Activated naive CD4-positive, alpha-beta T cell treated with anti-CD3 and anti-CD28 coated beads, Interleukin-2, amount 10 ng/mL, durations not matched to agents 7 days and 5 days (primary cell): ENCODE measurements at regions not wholly inside any gene's neighbourhood (a gene's known extent, or its start where the extent isn't known, plus 50 kb on each side); places are given as distances from the start of the nearest gene placed in this dataset.
"Not testable (repeated sequence)": the region's sequence is repeated elsewhere in the genome, so short reads cannot be mapped to it uniquely, and the experiment has no call there.

ENCODE experiments used
- CTCF ChIA-PET: fragments of 350-600 bp; sonication (Branson Sonifier 250); formaldehyde crosslinking; loops from one replicate; lab custom pipeline; 2021; ENCODE audit warnings: antibody characterized with exemption; lab: Charles Lee
- DNase-seq: peaks from one replicate; pipeline ENCODE4 v3.0.0-alpha.2; 2020
- H3K27ac Mint-ChIP-seq: one replicate; pipeline ENCODE4 v1.8.0; 2021; ENCODE audit warnings: mild to moderate bottlenecking, moderate library complexity, mixed read lengths
- H3K27me3 Mint-ChIP-seq: one replicate; pipeline ENCODE4 v1.8.0; 2021; ENCODE audit warnings: mild to moderate bottlenecking, mixed read lengths
- H3K36me3 Mint-ChIP-seq: one replicate; pipeline ENCODE4 v1.8.0; 2021; ENCODE audit warnings: mixed read lengths
- H3K4me1 Mint-ChIP-seq: one replicate; pipeline ENCODE4 v1.8.0; 2021; ENCODE audit warnings: mixed read lengths
- H3K4me3 Mint-ChIP-seq: one replicate; pipeline ENCODE4 v1.8.0; 2021; ENCODE audit warnings: mild to moderate bottlenecking, moderate library complexity, mixed read lengths
- H3K9me3 Mint-ChIP-seq: one replicate; pipeline ENCODE4 v1.8.0; 2021; ENCODE audit warnings: mixed read lengths

- H3K4me1 Mint-ChIP-seq, result no peaks in the 10 kb centered on the region
- no peaks in the 10 kb centered on the region for H3K36me3 Mint-ChIP-seq
- H3K9me3 Mint-ChIP-seq, result peaks cover 2% of the 10 kb centered on the region
- no peaks in the 10 kb centered on the region for H3K27me3 Mint-ChIP-seq
- CTCF ChIA-PET, result no interaction called here
- H3K27ac Mint-ChIP-seq, result no peak overlapping the region
- no peak for DNase-seq
- H3K4me3 Mint-ChIP-seq, result no peak overlapping the region
These were observed 54.5 kb upstream of the NOX4 start for GRCh38 chr11:89545691-89546090.

DNA sequence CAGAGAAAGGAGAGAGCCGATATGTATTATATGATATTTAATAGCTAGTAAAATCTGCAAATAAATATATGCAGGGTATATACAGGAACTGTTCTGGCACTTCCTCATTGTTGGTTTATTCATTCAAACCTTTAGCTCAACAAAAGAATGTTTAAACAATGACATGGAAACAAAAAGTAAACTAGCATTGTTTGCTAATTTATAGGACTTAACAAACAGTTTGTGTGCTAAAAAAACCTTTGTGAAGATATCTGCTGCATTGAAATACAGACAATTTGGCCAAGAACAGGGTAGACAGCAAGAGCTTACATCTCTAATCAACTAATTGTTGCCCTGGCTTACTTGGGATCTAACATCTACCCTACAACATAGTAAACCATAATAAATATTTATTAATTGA is 64.6 kb upstream of the NOX4 start:
- CTCF ChIA-PET, H3K27me3 Mint-ChIP-seq, H3K4me1 Mint-ChIP-seq, DNase-seq, H3K4me3 Mint-ChIP-seq, H3K36me3 Mint-ChIP-seq, H3K9me3 Mint-ChIP-seq, H3K27ac Mint-ChIP-seq: not testable (repeated sequence)

DNA sequence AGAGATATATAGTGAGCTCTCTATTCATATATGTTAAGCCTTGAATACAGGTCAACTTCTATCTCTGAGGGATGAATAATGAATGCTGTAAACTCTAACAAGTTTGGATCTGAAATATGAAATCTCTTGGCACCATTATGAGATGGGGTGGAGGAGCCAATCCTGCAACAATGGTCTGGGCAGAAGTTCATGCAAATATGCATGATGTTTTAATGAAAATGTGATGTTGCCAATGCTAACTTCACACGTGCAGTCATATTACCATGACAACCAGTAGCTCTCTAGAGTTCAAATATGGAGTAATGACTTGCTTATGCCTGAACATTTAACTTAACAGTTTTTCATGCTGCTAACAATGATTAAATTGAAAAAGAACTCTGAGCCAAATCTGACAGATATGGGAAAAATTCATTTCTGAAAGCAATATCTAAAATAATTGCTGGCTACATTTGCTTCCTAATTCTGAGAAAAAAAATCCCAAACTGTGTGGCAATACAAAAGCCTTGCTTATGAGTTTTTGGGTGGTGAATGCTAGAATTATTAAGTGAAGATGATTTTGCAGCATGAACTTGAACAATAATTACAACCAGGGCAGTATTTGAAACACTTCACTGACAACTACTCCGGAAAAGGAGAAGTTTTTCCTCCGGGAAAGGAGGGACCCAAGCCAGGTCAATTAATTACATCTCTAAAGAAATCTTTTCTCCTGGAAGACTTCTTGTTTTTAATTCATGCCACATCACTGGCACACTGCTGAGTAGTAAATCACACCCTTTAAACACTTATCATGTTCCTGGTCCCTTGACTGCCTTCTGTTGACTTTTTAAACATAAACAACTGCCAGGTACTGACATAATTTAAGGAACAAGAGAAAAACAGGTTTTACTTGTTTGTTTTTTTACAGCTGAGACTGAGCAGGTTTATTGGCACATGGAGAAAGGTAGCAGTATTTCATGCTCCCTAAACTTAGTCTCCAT is 65.8 kb upstream of the NOX4 start:
- H3K9me3 Mint-ChIP-seq, H3K27ac Mint-ChIP-seq, H3K36me3 Mint-ChIP-seq, DNase-seq, CTCF ChIA-PET, H3K4me1 Mint-ChIP-seq, H3K27me3 Mint-ChIP-seq, H3K4me3 Mint-ChIP-seq: not testable (repeated sequence)

- not testable (repeated sequence) for H3K4me3 Mint-ChIP-seq
These were observed 69.4 kb upstream of the NOX4 start for GRCh38 chr11:89560598-89560997.

GRCh38 chr11:89562731-89563130 is 71.6 kb upstream of the NOX4 start:
- H3K4me3 Mint-ChIP-seq, H3K4me1 Mint-ChIP-seq, H3K27me3 Mint-ChIP-seq, DNase-seq, H3K36me3 Mint-ChIP-seq, CTCF ChIA-PET, H3K9me3 Mint-ChIP-seq, H3K27ac Mint-ChIP-seq: not testable (repeated sequence)

More at GRCh38 chr11:89560598-89560997, 69.4 kb upstream of the NOX4 start:
- H3K27ac Mint-ChIP-seq, H3K36me3 Mint-ChIP-seq, H3K4me1 Mint-ChIP-seq, H3K9me3 Mint-ChIP-seq, CTCF ChIA-PET, H3K27me3 Mint-ChIP-seq, DNase-seq: not testable (repeated sequence)

DNA sequence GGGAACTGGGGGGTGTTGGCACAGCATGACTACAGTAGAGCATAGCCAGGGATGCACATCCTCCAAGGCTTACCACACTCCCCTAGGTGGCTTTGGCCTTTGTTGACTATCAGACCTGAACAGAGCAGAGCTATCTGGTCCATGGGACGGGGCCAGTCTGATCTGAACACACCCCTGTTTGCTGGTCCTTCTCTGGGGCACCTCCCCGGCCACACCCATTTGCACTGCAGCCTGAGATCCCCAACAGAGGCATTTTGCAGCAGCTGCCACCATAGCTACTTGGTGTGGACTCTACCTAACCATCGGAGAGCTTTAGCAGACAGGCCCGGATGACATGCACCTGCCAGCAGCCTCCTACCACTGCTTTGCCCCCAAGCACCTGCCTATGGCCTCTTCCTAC is 75.8 kb upstream of the NOX4 start:
- Mint-ChIP-seq H3K36me3 (no peaks in the 10 kb centered on the region), H3K4me1 (no peaks in the 10 kb centered on the region), H3K27me3 (no peaks in the 10 kb centered on the region), H3K4me3 (no peak overlapping the region), H3K27ac (no peak overlapping the region), H3K9me3 (peaks cover 2% of the 10 kb centered on the region)
- no peak for DNase-seq
- CTCF ChIA-PET, result no interaction called here

- H3K27me3 Mint-ChIP-seq, H3K9me3 Mint-ChIP-seq, CTCF ChIA-PET, H3K4me3 Mint-ChIP-seq, H3K4me1 Mint-ChIP-seq, DNase-seq, H3K36me3 Mint-ChIP-seq, H3K27ac Mint-ChIP-seq: not testable (repeated sequence)
These were observed 78.2 kb upstream of the NOX4 start for GRCh38 chr11:89569387-89569786.

GRCh38 chr11:89571706-89572105 is 80.5 kb upstream of the NOX4 start:
- H3K4me1 Mint-ChIP-seq, H3K27me3 Mint-ChIP-seq, DNase-seq, H3K9me3 Mint-ChIP-seq, H3K4me3 Mint-ChIP-seq, H3K27ac Mint-ChIP-seq, CTCF ChIA-PET, H3K36me3 Mint-ChIP-seq: not testable (repeated sequence)

GRCh38 chr11:89575846-89576245 is 84.7 kb upstream of the NOX4 start:
- DNase-seq, H3K36me3 Mint-ChIP-seq, H3K27me3 Mint-ChIP-seq, H3K27ac Mint-ChIP-seq, H3K9me3 Mint-ChIP-seq, H3K4me3 Mint-ChIP-seq, CTCF ChIA-PET, H3K4me1 Mint-ChIP-seq: not testable (repeated sequence)

DNA sequence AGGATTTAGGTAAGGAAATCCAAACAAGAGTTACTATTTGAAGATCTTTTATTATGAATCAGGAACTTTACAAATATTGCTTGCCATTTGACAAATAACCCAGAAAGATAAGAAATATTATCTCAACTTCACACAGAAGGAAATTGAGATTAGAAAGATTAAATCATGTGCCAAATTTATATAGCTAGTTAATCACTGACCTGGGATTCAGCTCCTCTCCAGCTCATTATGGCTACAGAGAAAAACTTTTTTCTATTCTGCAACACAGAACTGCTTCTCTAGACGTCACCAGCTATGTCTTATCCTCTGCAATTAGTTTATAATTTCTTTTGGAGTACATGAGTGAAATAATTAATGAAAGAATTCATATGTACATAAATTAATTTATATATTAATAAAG is 86.3 kb upstream of the NOX4 start:
- H3K4me3 Mint-ChIP-seq, H3K4me1 Mint-ChIP-seq, H3K27me3 Mint-ChIP-seq, DNase-seq, H3K27ac Mint-ChIP-seq, H3K9me3 Mint-ChIP-seq, CTCF ChIA-PET, H3K36me3 Mint-ChIP-seq: not testable (repeated sequence)

GRCh38 chr11:89583580-89583979 is 92.4 kb upstream of the NOX4 start:
- DNase-seq, result no peak
- CTCF ChIA-PET, result no interaction called here
- H3K4me3 Mint-ChIP-seq, result no peak overlapping the region
- H3K9me3 Mint-ChIP-seq, result no peaks in the 10 kb centered on the region
- H3K4me1 Mint-ChIP-seq, result no peaks in the 10 kb centered on the region
- H3K27me3 Mint-ChIP-seq, result no peaks in the 10 kb centered on the region
- no peaks in the 10 kb centered on the region for H3K36me3 Mint-ChIP-seq
- no peak overlapping the region for H3K27ac Mint-ChIP-seq

GRCh38 chr11:89585046-89585445 is 93.9 kb upstream of the NOX4 start:
- H3K9me3 Mint-ChIP-seq, H3K4me1 Mint-ChIP-seq, CTCF ChIA-PET, H3K27ac Mint-ChIP-seq, H3K27me3 Mint-ChIP-seq, H3K36me3 Mint-ChIP-seq, H3K4me3 Mint-ChIP-seq, DNase-seq: not testable (repeated sequence)

- H3K27ac Mint-ChIP-seq, H3K4me1 Mint-ChIP-seq, H3K9me3 Mint-ChIP-seq, CTCF ChIA-PET, DNase-seq, H3K27me3 Mint-ChIP-seq, H3K36me3 Mint-ChIP-seq, H3K4me3 Mint-ChIP-seq: not testable (repeated sequence)
These were observed 94.3 kb upstream of the NOX4 start for GRCh38 chr11:89585471-89585870.

GRCh38 chr11:89589413-89589812 is 98.2 kb upstream of the NOX4 start:
- H3K27ac Mint-ChIP-seq, H3K4me3 Mint-ChIP-seq, CTCF ChIA-PET, H3K36me3 Mint-ChIP-seq, DNase-seq, H3K9me3 Mint-ChIP-seq, H3K27me3 Mint-ChIP-seq, H3K4me1 Mint-ChIP-seq: not testable (repeated sequence)

DNA sequence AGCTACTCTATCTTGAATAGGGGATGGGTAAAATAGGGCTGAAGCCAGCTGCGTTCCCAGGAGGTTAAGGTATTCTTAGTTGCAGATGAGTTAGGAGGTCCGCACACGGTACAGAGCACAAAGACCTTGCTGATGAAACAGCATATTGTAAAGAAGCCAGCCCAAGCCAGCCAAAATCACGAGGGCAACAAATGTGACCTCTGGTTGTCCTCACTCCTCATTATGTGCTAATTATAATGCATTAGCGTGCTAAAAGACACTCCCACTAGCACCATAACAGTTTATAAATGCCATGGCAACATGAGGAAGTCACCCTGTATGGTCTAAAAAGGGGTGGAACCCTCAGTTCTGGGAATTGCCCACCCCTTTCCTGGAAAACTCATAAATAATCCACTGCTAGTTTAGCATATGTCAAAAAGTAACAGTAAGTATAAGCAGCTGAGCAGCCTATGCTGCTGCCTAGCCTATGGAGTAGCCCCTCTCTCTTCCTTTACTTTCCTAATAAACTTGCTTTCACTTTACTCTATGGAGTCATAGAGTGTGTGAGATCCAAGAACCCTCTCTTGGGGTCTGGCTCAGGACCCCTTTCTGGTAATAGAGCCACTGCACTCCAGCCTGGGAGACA is 98.9 kb upstream of the NOX4 start:
- CTCF ChIA-PET, result not testable (repeated sequence)

More for the DNA sequence above, 98.9 kb upstream of the NOX4 start:
- not testable (repeated sequence) for DNase-seq, H3K36me3 Mint-ChIP-seq, H3K27ac Mint-ChIP-seq, H3K27me3 Mint-ChIP-seq, H3K4me3 Mint-ChIP-seq, H3K4me1 Mint-ChIP-seq, H3K9me3 Mint-ChIP-seq
